Caki2 (cell line): ENCODE measurements at regions not wholly inside any gene's neighbourhood (a gene's known extent, or its start where the extent isn't known, plus 50 kb on each side); places are given as distances from the start of the nearest gene placed in this dataset.

Source experiments
- DNase-seq: peaks from one replicate; pipeline ENCODE4 v3.0.0-alpha.2; 2015; ENCODE audit warnings: low read depth
- in situ Hi-C: cut with HindIII; loops from 2 replicates; pipeline ENCODE4 v1.10.0; 2016; ENCODE audit warnings: low sequenced_read_pairs, low pct_unique_long_range_greater_than_20kb, mixed read lengths

DNA sequence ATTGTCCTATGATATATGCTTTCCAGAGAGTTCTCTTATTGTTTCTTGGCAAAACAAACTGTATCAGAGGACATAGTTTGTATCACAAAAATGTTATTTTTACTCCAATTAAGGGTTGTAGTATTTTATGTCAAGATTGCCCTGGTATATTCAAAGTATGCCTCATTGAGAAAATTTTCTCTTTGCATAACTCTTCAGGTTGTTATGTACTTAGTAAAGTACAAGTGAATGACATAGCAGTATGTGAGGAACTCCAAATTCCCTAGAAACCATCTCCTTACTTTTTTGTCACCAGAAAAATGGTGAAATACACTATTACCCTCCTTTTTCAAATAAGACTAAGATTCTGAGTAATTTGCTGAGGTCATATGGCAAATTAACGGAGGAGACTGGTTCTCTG is 355.3 kb downstream of the NFIB start:
- in situ Hi-C loops: no loop called here
- no peak for DNase-seq

DNA sequence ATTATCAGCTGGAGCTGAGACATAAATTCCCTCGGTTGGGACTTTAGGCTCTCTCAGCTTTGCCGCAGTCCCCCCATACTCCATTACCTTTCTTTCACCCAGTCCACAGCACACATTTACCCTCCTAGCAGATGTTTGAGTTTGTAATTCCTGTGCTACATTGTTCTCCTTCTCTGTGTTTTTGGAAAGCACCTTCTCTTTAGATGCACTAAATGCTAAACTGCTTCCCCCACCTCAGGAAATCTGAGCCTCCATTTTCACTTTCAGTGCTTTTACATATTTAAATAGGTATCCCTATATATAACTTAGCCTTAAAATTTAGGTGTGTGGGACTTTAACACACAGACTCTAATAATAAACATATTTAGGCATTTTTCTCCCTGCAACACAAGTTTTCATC is 356.9 kb downstream of the NFIB start:
- in situ Hi-C loops: no loop called here
- DNase-seq: no peak

DNA sequence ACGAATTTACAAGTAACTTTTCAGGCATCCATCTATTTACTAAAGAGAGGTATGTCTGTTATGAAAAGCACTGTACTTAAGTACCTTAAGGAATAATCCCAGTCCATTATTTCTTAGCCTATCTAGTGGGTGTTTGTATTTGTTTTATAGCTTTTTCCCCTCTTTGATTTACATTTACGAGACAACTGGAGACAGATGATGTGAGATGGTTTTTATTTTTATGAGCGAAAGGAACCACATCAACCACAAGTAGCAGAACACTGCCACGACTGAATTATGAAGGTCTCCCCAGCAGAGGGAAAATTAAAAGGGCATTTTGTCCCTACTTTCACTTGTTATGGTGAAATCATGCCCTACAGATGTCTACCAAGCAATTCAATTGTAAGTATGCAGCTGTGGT is 357.8 kb downstream of the NFIB start:
- DNase-seq: no peak
- in situ Hi-C loops: no loop called here

DNA sequence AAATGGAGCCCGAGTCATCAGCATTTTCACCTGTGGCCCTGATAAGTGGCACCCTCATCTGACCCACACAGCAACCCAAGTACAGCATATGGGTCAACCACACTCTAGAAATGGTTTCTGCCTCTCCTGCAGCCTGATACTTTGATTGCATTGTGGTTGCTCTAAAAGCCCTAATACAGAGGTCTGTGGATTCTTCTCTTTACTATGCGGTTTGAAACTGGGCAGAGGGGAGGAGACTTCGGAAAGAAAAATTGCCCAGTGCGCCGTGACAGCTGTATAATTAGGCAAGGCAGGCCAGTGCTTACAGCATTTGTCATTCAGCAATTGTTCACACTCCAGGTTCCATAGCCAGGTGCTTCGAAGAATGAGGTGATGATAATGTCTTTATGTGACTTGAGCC is 361.0 kb downstream of the NFIB start:
- DNase-seq: no peak
- in situ Hi-C loops: no loop called here

DNA sequence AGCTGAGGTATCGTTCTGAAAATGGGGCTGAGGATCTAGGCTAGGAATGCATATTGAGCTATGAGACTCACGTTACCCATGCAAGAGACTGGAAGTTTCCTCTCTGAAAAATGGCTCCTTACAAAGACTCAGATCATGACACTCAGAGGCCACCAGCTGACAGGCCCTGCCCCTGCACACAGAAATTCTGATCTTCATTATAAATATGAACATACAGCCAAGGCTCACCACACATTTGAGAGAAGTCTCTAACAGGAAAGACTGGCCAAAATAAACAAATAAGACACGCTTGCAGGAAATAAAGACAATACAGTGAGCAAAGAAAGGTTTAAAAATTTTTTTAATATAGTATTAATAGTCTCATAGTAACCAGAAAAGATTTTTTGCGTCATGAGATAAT is 365.9 kb downstream of the NFIB start:
- in situ Hi-C loops: no loop called here
- DNase-seq: no peak

DNA sequence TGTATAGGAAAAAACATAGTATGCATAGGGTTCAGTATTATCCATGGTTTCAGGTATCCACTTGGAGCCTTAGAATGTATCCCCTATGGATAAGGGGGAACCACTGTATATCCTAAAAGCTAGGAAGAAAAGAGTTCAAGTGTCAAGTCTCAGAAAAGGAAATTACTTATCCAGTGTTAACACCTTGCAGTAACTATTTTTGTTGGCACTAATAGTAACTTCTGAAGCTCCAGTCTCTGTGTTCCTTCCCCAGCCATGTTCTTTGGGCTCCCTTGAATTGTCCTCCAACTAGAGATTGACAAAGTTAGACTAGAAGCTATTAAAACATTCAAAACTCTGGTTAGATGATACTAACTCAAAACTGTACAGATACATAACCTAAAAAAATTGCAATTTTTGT is 370.8 kb downstream of the NFIB start:
- no peak for DNase-seq
- in situ Hi-C loops: no loop called here

DNA sequence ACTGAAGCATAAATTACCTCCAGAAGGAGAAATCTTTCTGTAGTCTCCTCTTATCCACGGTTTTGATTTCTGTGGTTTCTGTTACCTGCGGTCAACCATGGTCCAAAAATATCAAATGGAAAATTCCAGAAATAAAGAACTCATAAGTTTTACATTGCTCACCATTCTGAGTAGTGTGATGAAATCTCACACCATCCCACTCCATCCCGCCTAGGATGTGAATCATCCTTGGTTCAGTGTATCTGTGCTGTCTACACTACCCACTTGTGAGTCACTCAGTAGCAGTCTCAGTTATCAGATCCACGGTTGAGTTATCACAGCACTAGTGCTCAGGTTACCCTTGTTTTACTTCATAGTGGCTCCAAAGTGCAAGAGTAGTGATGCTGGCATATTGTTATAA is 371.2 kb downstream of the NFIB start:
- in situ Hi-C loops: no loop called here
- peak; percentile 58 for DNase-seq

DNA sequence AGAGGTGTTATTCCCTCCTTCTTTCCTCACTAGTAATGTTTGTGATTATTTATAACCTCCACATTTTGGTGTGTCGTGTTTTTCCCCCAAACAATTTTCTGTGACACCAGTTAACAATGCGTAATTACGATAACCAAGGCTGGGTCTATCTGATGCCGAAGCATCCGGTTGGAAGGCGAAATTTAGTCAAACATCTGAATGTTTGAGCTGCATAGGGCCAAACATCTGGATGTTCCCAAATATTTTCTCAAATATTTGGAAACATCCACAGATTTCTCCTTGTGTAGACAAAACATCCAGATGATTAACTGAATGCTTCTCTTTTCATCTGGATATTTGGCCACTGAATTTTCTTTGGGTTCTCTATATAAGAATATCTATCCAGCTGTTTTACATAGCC is 371.7 kb downstream of the NFIB start:
- DNase-seq: no peak
- in situ Hi-C loops: no loop called here

DNA sequence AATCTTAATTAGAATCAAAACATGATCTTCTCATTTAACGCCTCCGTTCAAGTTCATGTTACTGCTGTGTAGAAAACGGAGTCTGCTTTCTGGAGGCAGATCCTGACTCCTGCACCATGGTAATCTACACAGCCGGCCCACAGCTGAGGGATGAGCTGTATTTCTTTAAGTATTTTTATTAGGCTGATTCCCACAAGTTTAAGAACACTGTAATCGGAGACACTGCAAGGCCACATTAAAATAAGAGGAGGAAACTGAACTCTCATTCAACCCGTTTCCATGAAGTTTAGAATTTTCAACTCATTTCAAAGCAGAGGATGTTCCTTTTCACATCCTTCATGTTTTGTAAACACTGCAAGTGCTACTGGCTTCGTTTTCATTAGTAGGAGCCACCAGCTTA is 372.2 kb downstream of the NFIB start:
- no peak for DNase-seq
- in situ Hi-C loops: no loop called here

DNA sequence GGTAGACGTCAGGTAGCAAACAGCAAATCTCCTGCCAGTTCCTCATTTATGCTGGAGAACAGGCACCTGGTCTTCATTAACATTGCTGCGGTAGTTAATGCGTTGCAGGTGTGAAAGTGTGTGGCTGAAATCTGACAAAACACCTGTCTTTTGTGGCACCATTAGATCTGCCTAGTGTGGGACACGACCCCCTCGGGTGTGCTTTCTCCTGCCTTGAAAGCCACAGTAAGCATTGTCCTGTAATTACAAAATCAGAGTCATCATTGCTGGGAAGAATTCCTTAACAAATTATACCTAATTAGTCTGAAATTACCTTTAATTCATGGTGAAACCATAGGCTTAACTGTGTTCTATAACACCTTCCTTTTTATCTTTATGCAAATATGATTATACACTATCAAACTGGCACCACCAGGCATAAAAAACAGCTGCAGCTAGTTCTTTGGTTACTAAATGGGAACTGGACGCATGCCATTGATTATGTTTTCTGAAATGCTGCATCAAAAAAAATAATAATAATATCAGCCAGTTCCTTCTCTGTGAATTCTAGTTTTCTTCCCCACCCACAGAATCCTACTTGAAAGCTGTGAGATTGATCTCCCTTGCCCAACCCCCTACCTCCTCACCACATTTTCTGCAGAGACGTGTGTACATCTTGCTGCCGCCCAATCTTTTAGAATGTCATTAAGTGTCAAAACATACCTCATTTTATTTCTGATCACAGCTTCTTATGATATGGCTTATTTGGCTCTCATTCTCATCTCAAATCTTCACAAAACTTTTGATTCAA is 374.0 kb downstream of the NFIB start:
- no peak for DNase-seq

DNA sequence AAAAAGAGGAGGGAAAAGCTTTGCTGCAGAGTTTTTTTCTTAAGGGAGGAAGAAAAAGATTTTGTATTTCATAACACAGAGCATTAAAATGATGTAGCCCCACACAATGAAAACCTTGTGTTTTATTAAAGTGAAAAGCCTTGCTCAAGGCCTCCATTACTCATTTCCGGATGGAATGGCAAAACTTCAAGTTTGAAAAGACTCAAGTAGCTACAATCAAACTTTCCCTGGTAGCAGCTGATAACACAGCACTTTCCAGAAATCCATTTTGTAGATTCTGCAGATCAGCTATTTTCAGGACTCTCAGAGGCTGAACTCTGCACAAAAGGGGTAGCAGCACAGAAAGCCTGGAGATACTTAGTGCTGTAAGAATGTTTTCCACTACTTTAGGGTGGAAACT is 374.8 kb downstream of the NFIB start:
- DNase-seq: no peak
- in situ Hi-C loops: no loop called here

More for the DNA sequence above, 374.0 kb downstream of the NFIB start:
- in situ Hi-C loops: no loop called here

DNA sequence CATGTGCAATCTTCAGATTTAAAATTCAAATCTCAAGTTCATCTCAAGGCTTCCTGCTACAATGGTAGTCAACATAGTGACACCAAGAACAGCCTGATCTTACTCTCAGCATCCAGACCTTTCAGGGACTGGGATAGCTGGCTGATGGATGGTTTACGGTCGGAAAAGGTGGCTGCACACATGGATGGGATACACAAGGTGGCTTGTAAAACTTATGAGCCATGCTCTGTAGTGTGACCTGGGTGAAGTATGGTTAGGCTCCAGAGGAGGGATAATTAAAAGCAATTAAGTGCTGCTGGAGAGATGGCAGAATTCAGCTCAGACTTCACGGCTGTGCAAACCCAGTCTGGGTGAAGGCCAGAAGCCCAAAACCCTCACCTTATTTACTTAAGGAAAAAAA is 379.5 kb downstream of the NFIB start:
- DNase-seq: no peak
- in situ Hi-C loops: no loop called here

DNA sequence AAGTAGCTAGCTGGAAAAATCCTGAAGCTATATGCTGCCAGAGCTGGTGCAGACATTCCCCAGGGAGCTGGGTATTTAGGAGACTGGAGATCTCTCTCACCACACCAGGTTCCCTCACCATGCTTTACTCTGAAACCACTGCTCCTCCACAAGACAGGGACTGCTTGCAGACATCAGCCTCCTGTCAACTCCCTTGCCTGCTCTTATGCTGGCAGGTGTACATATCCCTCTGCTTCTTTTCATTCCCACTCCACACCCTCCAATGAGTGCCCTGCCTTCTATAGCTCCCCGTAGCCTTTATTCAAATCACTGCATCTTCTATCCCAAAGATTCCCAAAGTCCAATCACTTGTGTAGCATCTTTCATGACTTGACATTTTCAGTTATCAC is 380.7 kb downstream of the NFIB start:
- in situ Hi-C loops: no loop called here
- DNase-seq: no peak

DNA sequence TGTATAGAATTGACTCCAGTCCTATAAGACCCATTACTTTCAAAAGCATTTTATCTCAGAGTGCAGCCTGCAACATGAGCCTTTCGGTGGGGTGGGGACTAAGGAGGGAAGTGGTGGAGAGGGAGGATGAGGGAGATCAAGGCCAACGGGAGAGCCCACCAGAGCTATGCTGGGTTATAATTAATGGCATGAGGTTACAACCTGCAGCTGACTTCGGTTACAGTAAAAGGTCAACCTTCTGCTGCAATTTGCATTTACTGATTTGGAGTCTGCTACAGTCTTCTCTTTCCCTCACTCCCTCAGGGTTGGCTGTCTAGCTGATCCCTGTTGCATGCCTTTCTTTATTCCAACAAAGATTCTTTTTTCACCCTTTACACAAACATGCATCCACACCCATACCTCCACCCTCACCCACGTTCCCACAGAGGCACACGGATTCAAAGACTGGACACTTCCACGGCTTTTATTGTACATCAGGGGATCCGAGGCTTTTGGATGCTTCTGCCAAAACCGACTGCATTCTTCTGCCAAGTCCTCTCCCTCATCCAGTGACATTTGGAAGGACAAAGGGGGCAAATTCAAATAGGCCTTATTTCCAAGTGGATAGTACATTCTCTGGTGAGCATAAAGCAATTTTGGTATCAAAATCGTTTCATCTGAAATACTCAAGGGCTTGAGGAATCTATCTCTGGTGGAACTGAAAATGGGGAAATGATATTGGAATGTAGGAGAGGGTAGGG is 381.2 kb downstream of the NFIB start:
- in situ Hi-C loops: no loop called here
- DNase-seq: no peak

DNA sequence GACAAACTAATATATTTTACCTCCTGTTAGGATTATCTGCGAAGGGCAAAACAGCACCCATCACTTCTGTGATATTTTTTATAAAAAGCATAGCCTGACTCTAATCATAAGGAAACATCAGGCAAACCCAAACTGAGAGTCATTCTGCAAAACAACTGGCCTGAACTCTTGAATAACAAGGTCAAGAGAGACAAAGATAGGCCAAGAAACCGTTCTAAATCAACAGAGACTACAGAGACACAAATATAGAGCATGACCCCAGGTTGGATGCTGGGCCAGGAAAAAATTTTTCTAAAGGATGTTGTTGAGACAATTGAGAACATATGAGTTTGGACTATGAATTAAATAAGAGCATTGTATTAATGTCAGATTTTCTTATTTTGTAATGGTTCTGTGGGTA is 384.9 kb downstream of the NFIB start:
- in situ Hi-C loops: no loop called here
- no peak for DNase-seq

DNA sequence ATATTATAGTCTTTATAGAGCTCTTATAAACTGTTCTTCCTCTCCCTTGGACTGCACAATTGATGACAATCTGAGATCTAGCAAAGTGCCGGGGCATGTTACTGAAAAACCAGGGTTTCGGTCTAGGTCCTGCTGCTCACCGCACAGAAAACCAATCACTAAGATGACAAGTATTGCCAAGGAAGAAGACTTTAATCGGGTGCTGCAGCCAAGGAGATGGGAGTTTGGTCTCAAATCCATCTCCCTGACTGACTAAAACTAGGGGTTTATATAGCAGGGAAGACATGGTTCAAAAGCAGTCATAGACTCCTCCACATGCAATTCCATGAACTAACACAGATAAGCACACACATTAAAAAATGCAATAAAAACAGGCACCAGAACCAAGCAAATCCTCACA is 390.6 kb downstream of the NFIB start:
- no peak for DNase-seq
- in situ Hi-C loops: no loop called here

DNA sequence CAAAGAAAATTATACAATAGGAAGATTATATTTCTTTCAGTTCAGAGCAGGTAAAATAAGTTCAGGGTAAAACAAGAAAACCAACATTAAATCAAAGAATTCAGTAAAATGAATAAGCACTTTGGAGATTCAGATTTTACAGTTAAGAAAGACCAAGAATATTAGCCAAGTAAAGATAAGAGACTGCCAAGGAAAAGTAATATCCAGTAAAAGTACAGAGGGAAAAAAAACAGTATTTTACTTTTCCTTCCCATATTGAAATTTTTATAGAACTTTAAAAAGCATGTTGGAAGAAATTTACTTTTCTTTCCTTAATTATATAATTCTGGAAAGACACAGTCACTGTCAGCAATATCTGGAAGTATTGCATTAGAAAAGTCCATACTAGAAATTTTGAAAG is 393.4 kb downstream of the NFIB start:
- no peak for DNase-seq
- in situ Hi-C loops: no loop called here

DNA sequence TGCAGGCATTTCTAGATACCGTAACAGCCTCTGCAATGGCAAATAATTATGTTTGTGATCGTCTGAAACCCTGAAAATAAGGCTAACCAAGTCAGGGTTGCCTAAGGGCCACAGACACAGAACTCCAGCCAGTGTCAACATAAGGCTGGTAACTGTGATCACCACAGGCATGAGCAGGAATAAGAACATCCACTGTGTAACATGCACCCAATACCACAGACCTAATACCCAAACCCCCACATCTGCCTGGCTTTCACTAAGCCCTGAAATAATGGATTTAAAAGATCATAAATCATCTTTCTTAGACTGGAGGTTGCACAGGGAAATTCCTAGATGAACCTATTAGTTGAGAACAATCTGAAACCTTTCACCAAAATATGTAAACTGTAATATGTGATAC is 394.5 kb downstream of the NFIB start:
- in situ Hi-C loops: no loop called here

DNA sequence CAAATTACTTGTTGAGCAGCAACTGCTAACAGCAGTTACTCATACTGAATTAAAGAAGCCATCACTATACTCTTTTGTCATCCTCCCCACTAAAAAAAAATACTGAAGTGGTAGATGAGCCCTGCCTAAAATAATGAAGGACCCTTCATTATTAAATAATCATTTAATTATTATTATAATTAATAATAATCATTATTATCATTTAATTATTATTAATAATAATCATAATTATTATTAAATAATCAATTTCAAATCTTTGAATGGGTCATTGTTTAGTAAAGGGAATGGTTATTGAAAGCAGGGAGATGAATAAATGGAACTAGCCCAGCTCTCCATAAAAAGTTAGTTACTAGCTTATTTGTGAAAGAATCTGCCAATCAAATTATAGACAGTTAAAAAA is 396.4 kb downstream of the NFIB start:
- in situ Hi-C loops: no loop called here
- no peak for DNase-seq

More for the DNA sequence above, 394.5 kb downstream of the NFIB start:
- DNase-seq: no peak
